ENCODE measurements at regions not wholly inside any gene's neighbourhood (a gene's known extent, or its start where the extent isn't known, plus 50 kb on each side); places are given as distances from the start of the nearest gene placed in this dataset.
"Not testable (repeated sequence)": the region's sequence is repeated elsewhere in the genome, so short reads cannot be mapped to it uniquely, and the experiment has no call there.

DNA sequence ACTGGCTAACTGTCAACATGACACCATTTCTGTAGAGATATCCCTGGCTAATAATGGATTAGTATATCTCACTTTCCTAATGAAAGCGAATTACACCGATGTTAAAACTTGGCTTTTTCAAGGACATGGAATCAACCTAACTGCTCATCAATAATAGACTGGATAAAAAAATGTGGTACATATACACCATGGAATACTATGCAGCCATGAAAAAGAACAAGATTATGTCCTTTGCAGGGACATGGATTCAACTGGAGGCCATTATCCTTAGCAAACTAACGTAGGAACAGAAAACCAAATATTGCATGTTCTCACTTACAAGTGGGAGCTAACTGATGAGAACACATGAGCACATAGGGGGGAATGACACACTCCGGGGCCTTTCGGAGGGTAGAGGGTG is 62.6 kb downstream of the ZIC1 start:
- no peak for DNase-seq

DNA sequence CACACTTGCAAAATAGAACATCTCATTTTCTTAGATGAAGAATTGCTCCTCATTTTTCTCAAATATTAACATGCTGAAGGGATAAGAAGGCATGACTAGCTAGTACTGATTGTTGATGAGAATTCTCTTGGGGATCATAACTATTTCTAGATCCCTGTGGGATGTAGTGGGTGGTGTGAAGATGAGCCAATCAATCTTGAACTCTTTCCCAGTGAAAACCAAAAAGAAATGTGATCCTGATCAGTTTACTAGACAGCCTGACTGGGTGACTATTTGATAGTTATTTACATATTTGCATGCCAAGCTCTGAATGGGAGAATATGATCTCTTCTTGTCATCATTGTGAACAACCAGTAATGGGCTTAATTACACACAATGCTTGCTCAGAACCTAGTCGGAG is 63.7 kb downstream of the ZIC1 start:
- DNase-seq = no peak

DNA sequence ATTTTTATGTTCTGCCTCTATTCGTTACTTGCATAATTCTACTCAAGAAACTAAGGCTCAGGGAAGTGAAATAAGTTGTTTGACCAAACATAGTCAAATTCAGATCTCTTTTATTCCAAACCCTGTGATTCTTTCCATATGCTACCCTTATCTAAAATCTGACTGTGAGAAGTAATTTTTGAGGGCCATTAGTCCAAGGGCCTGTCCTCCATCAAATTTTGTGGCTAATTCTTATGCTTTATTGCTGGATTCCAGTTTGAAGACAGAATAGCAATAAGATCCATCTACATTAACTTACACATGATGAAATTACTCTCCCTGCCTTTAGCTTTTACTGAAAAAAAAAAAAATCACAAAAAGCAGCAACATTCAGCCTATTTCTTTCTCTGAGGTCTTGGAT is 74.0 kb downstream of the ZIC1 start:
- DNase-seq = no peak

DNA sequence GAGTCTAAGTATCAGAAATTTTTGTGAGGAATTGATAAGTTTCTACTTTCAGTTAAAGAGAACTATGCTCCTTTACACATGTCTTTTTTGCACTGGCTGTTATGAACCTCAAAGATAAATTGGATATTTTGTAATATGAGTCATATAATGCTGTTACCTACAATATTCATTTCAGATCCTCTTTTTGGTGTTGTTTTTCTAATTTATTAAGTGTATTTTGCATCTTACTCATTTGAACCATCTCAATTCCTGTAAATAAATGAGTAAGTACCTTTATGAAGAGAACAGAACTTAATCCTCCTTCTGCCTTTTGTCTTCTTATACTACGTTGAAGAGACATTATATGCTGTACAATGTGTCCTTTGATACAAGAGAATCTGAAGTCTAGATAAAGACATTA is 74.4 kb downstream of the ZIC1 start:
- DNase-seq = no peak

GRCh38 chr3:147493065-147493464 is 83.9 kb downstream of the ZIC1 start:
- DNase-seq = no peak

- DNase-seq = no peak
These were observed 84.5 kb downstream of the ZIC1 start for GRCh38 chr3:147493666-147494065.

DNA sequence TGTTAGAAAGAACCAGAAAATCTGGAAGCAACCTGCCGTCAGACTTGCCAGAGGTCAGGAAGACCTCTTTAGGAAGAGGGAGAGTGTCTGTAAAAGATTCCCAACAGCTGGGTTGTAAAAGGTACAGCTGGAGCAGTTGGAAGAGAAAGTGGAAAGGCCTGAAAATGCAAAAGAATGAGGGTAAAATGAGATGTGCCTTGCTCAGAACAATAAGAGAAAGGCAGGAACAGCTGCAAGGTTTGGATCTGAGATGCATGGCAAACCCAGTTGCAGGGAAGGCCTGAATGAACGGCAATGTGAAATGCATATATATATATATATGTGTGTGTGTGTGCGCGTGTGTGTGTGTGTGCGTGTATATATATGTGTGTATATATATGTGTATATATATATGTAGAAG is 88.1 kb downstream of the ZIC1 start:
- DNase-seq = no peak

- DNase-seq = peak; percentile 63
These were observed 98.6 kb downstream of the ZIC1 start for GRCh38 chr3:147507638-147508286.

- DNase-seq = no peak
These were observed 100.3 kb downstream of the ZIC1 start for GRCh38 chr3:147509448-147509847.

GRCh38 chr3:147513785-147514184 is 104.6 kb downstream of the ZIC1 start:
- DNase-seq = no peak

- no peak for DNase-seq
These were observed 105.4 kb downstream of the ZIC1 start for GRCh38 chr3:147514366-147515160.

DNA sequence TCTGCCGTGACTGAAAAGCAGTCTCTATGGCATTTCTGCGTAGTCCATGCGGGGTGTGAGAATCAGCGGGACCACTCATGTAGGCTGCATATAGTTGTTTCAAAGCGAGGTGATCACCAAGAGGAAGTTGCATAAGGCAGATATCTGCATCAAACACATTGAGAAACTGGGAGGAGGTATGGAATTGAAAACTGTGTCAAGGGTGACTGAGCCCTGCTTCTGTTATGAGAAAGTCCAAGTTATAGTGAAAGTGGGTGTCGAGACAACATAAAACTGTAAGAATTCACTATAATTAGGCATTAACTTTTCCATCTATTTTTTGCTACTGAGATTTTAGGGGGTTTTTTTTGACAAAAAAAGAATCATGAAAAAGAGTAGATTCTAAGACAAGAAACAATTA is 109.3 kb downstream of the ZIC1 start:
- no peak for DNase-seq

- peak; percentile 78 for DNase-seq
These were observed 112.5 kb downstream of the ZIC1 start for GRCh38 chr3:147521646-147522045.

DNA sequence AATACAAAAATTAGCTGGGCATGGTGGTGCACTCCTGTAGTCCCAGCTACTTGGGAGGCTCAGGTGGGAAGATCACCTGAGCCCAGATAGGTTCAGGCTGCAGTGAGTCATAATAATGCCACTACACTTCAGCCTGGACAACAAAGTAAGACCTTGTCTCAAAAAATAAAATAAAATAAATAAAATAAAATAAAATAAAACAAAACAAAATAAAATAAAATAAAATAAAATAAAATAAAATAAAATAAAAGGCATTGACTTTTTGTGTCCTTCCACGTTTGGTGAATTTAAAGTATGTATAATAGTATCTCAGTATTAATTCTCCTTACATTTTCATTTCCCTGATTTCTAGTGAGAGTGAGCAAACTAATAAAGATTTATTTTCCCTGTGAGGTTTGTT is 113.6 kb downstream of the ZIC1 start:
- not testable (repeated sequence) for DNase-seq

DNA sequence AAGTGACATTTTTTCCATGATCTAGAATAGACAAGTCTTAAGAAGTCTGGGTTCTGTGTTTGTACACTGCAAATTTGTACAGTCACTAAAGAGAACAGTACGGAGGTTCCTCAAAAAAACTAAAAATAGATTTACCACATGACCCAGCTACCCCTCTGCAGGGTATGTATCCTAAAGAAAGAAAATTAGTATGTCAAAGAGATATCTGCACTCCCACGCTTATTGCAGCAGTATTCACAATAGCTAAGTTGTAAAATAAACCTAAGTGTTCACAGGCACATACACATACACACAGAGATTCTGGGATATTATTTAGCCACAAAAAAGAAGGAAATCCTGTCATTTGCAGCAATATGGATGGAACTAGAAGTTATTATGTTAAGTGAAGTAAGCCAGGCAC is 120.4 kb downstream of the ZIC1 start:
- no peak for DNase-seq

- no peak for DNase-seq
These were observed 128.9 kb downstream of the ZIC1 start for GRCh38 chr3:147538034-147538433.

DNA sequence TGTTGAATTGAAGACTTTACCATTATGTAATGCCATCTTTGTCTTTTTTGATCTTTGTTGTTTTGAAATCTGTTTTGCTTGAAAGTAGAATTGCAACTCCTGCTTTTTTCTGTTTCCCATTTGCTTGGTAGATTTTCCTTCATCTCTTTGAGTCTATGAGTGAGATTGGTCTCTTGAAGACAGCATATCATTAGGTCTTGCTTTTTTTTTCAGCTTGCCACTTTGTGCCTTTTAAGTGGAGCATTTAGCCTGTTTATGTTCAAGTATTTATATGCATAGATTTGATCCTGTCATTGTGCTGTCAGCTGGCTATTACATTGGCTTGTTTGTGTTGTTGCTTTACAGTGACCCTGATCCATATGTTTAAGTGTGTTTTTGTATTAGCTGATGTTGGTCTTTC is 131.8 kb downstream of the ZIC1 start:
- DNase-seq = no peak

- no peak for DNase-seq
These were observed 135.1 kb downstream of the ZIC1 start for GRCh38 chr3:147544290-147544689.

DNA sequence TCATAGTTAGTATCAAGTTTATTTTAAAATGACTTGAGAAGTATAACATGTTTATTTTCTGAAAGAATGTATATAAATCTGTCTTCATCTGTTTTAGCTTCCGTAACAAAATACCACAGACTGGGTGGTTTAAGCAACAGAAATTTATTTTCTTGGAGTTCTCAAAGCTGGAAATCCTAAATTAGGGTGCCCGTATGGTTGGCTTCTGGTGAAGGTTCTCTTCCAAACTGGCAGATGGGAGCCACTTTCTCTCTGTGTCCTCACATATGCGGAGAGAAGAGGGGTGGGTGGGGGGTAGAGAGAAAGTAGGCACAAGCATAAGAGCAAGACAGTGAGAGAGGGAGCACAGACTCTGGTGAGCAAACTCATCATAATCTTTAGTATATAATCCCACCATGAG is 142.3 kb downstream of the ZIC1 start:
- no peak for DNase-seq

DNA sequence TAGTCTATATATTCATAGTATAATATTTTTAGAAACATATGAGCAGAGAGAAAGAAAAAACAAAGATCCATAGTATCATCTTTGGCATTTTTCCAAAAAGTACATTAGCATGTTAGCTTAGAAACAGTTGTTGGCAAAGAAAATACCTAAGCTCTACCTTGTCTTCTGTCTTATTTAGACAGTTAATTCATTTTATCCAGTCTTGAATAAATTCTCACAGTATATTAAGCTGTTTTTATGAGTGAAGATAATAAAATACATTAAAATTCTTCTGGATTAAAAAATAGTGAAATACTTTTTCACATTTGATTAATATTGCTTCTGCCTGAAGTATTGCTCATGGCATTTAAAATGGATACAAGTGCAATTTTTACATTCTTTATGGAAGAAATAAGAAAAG is 145.2 kb downstream of the ZIC1 start:
- no peak for DNase-seq

- DNase-seq = peak; percentile 33
These were observed 163.8 kb downstream of the ZIC1 start for GRCh38 chr3:147572970-147573340.

- DNase-seq = no peak
These were observed 165.5 kb downstream of the ZIC1 start for GRCh38 chr3:147574621-147575020.

- DNase-seq = no peak
These were observed 166.2 kb downstream of the ZIC1 start for GRCh38 chr3:147575391-147575790.

DNA sequence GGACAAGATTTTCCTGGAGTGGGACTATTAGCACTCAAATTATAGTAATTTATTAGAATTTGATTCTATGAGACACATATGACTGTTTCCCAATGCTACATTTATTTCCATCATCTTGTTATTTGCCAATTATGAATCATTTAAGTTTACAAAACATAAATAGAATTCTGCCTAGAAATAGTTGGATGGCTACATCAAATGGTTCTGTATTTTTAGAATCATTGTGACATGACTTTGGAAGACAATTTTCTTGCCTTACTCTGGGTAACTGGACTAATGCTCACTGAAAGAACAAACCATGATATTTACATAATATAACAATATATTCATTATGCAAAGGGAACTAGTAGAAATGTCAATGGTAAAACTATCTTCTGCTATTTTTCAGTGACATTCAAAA is 173.5 kb downstream of the ZIC1 start:
- DNase-seq = no peak

DNA sequence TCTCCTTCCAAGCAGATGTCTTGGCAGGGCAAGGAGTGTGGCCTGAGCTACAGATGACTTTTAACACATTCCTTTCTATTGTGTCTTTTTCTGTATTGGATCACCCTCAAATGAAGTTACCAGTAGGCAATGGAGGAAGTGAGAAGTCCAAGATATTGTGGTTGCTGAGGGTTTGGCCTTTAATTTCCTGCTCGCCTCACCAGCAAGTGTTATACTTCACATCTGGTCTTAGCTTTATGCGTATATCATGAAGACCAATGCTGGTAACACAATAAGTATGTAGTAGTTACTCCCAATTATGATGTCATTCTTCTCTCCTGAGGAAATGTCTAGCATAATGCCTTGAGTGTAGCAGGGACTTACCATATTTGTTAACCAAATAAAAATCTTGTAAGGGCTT is 179.9 kb downstream of the ZIC1 start:
- peak; percentile 33 for DNase-seq
